ENCODE measurements at regions not wholly inside any gene's neighbourhood (a gene's known extent, or its start where the extent isn't known, plus 50 kb on each side); places are given as distances from the start of the nearest gene placed in this dataset.

GRCh38 chr15:85879334-85880163, 84.8 kb upstream of the KLHL25 start:
- Histone ChIP-seq H3K4me2 (ENCODE audit: low read length, poor library complexity, severe bottlenecking) (no peak overlapping the region), H2BK5ac (ENCODE audit: low read depth, low read length, poor library complexity, severe bottlenecking) (no peak overlapping the region), H4K91ac (ENCODE audit: low read length) (no peak overlapping the region), H2BK120ac (ENCODE audit: low read depth, low read length) (no peak overlapping the region), H3K27me3 (ENCODE audit: control insufficient read depth in 1 of 2, insufficient read depth in 1 of 2, low read length in 2 of 2) (peaks cover 7 to 44% of the 10 kb centered on the region in 2 experiments), H2BK15ac (ENCODE audit: low read depth, poor library complexity, severe bottlenecking) (no peak overlapping the region), H3K4ac (ENCODE audit: low read depth in 1 of 2, low read length in 2 of 2) (no peak overlapping the region), H2AFZ (ENCODE audit: low read depth, low read length) (no peak overlapping the region), H3K18ac (ENCODE audit: low read depth in 1 of 2, low read length in 2 of 2) (no peak overlapping the region), H4K8ac (ENCODE audit: low read length) (no peak overlapping the region), H3K79me1 (replicated peaks; ENCODE audit: low read length, poor library complexity, severe bottlenecking) (no peaks in the 10 kb centered on the region), H3K4me3 (ENCODE audit: insufficient read depth in 1 of 2, low read depth in 1 of 2, low read length in 2 of 2) (no peak overlapping the region), H2BK12ac (ENCODE audit: low read length in 2 of 2) (no peak overlapping the region), H3K9ac (ENCODE audit: low read length) (no peak overlapping the region), H2AK5ac (ENCODE audit: low read length, severe bottlenecking) (no peak overlapping the region), H3K23ac (ENCODE audit: low read length in 2 of 2) (no peak overlapping the region), H3K4me1 (ENCODE audit: control insufficient read depth, insufficient read depth, low read depth, low read length) (peaks cover 6% of the 10 kb centered on the region), H3K14ac (ENCODE audit: low read length in 2 of 2) (no peak overlapping the region), H3K27ac (ENCODE audit: low read length, poor library complexity, severe bottlenecking) (no peak overlapping the region), H3K36me3 (ENCODE audit: control insufficient read depth in 1 of 2, insufficient read depth in 2 of 2, low read depth in 1 of 2, low read length in 2 of 2) (no peaks in the 10 kb centered on the region), H3K9me3 (ENCODE audit: control insufficient read depth, low read length) (no peaks in the 10 kb centered on the region)
- 70% methylated on average over 20 of the region's 20 CpGs for WGBS
- no peak for DNase-seq

GRCh38 chr15:85880501-85881190, 85.9 kb upstream of the KLHL25 start:
- H2AK5ac ChIP-seq (ENCODE audit: low read length, severe bottlenecking): no peak overlapping the region
- H3K27me3 ChIP-seq (ENCODE audit: control insufficient read depth in 1 of 2, insufficient read depth in 1 of 2, low read length in 2 of 2): peaks cover 7 to 44% of the 10 kb centered on the region in 2 experiments
- H3K9me3 ChIP-seq (ENCODE audit: control insufficient read depth, low read length): no peaks in the 10 kb centered on the region
- H2BK120ac ChIP-seq (ENCODE audit: low read depth, low read length): no peak overlapping the region
- H3K18ac ChIP-seq (ENCODE audit: low read depth in 1 of 2, low read length in 2 of 2): no peak overlapping the region
- no peak overlapping the region for H2AFZ ChIP-seq (ENCODE audit: low read depth, low read length)
- H3K4ac ChIP-seq (ENCODE audit: low read depth in 1 of 2, low read length in 2 of 2): no peak overlapping the region
- no peak overlapping the region for H3K14ac ChIP-seq (ENCODE audit: low read length in 2 of 2)
- no peak overlapping the region for H3K4me3 ChIP-seq (ENCODE audit: insufficient read depth in 1 of 2, low read depth in 1 of 2, low read length in 2 of 2)
- H4K8ac ChIP-seq (ENCODE audit: low read length): no peak overlapping the region
- no peaks in the 10 kb centered on the region for H3K79me1 ChIP-seq (replicated peaks; ENCODE audit: low read length, poor library complexity, severe bottlenecking)
- no peak overlapping the region for H2BK12ac ChIP-seq (ENCODE audit: low read length in 2 of 2)
- H3K23ac ChIP-seq (ENCODE audit: low read length in 2 of 2): no peak overlapping the region
- no peak for DNase-seq
- H2BK5ac ChIP-seq (ENCODE audit: low read depth, low read length, poor library complexity, severe bottlenecking): no peak overlapping the region
- H2BK15ac ChIP-seq (ENCODE audit: low read depth, poor library complexity, severe bottlenecking): no peak overlapping the region
- 86% methylated on average over 6 of the region's 7 CpGs for WGBS
- H4K91ac ChIP-seq (ENCODE audit: low read length): no peak overlapping the region
- H3K27ac ChIP-seq (ENCODE audit: low read length, poor library complexity, severe bottlenecking): no peak overlapping the region
- H3K36me3 ChIP-seq (ENCODE audit: control insufficient read depth in 1 of 2, insufficient read depth in 2 of 2, low read depth in 1 of 2, low read length in 2 of 2): no peaks in the 10 kb centered on the region
- H3K9ac ChIP-seq (ENCODE audit: low read length): no peak overlapping the region
- no peak overlapping the region for H3K4me2 ChIP-seq (ENCODE audit: low read length, poor library complexity, severe bottlenecking)
- peaks cover 6% of the 10 kb centered on the region for H3K4me1 ChIP-seq (ENCODE audit: control insufficient read depth, insufficient read depth, low read depth, low read length)

GRCh38 chr15:85886309-85886811, 91.6 kb upstream of the KLHL25 start:
- H3K4me2 ChIP-seq (ENCODE audit: low read length, poor library complexity, severe bottlenecking): no peak overlapping the region
- H2AFZ ChIP-seq (ENCODE audit: low read depth, low read length): no peak overlapping the region
- H3K4ac ChIP-seq (ENCODE audit: low read depth in 1 of 2, low read length in 2 of 2): no peak overlapping the region
- no peak overlapping the region for H2BK5ac ChIP-seq (ENCODE audit: low read depth, low read length, poor library complexity, severe bottlenecking)
- no peak overlapping the region for H2AK5ac ChIP-seq (ENCODE audit: low read length, severe bottlenecking)
- H3K4me3 ChIP-seq (ENCODE audit: insufficient read depth in 1 of 2, low read depth in 1 of 2, low read length in 2 of 2): no peak overlapping the region
- H3K79me1 ChIP-seq (replicated peaks; ENCODE audit: low read length, poor library complexity, severe bottlenecking): no peaks in the 10 kb centered on the region
- H4K8ac ChIP-seq (ENCODE audit: low read length): no peak overlapping the region
- no peak overlapping the region for H2BK120ac ChIP-seq (ENCODE audit: low read depth, low read length)
- H2BK12ac ChIP-seq (ENCODE audit: low read length in 2 of 2): no peak overlapping the region
- no peak overlapping the region for H3K18ac ChIP-seq (ENCODE audit: low read depth in 1 of 2, low read length in 2 of 2)
- H3K9me3 ChIP-seq (ENCODE audit: control insufficient read depth, low read length): no peaks in the 10 kb centered on the region
- H3K23ac ChIP-seq (ENCODE audit: low read length in 2 of 2): no peak overlapping the region
- H3K27ac ChIP-seq (ENCODE audit: low read length, poor library complexity, severe bottlenecking): no peak overlapping the region
- no peak for DNase-seq
- H3K36me3 ChIP-seq (ENCODE audit: control insufficient read depth in 1 of 2, insufficient read depth in 2 of 2, low read depth in 1 of 2, low read length in 2 of 2): no peaks in the 10 kb centered on the region
- no peak overlapping the region for H3K14ac ChIP-seq (ENCODE audit: low read length in 2 of 2)
- no peak overlapping the region for H3K9ac ChIP-seq (ENCODE audit: low read length)
- H4K91ac ChIP-seq (ENCODE audit: low read length): no peak overlapping the region
- H2BK15ac ChIP-seq (ENCODE audit: low read depth, poor library complexity, severe bottlenecking): no peak overlapping the region
- H3K4me1 ChIP-seq (ENCODE audit: control insufficient read depth, insufficient read depth, low read depth, low read length): no peaks in the 10 kb centered on the region
- H3K27me3 ChIP-seq (ENCODE audit: control insufficient read depth in 1 of 2, insufficient read depth in 1 of 2, low read length in 2 of 2): peaks cover 0 to 28% of the 10 kb centered on the region in 2 experiments
- WGBS: 75% methylated on average over 8 of the region's 8 CpGs

- Histone ChIP-seq H2AK5ac (ENCODE audit: low read length, severe bottlenecking) (no peak overlapping the region), H3K4me1 (ENCODE audit: control insufficient read depth, insufficient read depth, low read depth, low read length) (no peaks in the 10 kb centered on the region), H2AFZ (ENCODE audit: low read depth, low read length) (no peak overlapping the region), H2BK120ac (ENCODE audit: low read depth, low read length) (no peak overlapping the region), H4K91ac (ENCODE audit: low read length) (no peak overlapping the region), H3K4me2 (ENCODE audit: low read length, poor library complexity, severe bottlenecking) (no peak overlapping the region), H2BK15ac (ENCODE audit: low read depth, poor library complexity, severe bottlenecking) (no peak overlapping the region), H2BK12ac (ENCODE audit: low read length in 2 of 2) (no peak overlapping the region), H3K27ac (ENCODE audit: low read length, poor library complexity, severe bottlenecking) (no peak overlapping the region), H3K9me3 (ENCODE audit: control insufficient read depth, low read length) (no peaks in the 10 kb centered on the region), H3K9ac (ENCODE audit: low read length) (no peak overlapping the region), H3K18ac (ENCODE audit: low read depth in 1 of 2, low read length in 2 of 2) (no peak overlapping the region), H3K36me3 (ENCODE audit: control insufficient read depth in 1 of 2, insufficient read depth in 2 of 2, low read depth in 1 of 2, low read length in 2 of 2) (no peaks in the 10 kb centered on the region), H3K14ac (ENCODE audit: low read length in 2 of 2) (no peak overlapping the region), H3K27me3 (ENCODE audit: control insufficient read depth in 1 of 2, insufficient read depth in 1 of 2, low read length in 2 of 2) (peaks cover 0 to 46% of the 10 kb centered on the region in 2 experiments), H3K4me3 (ENCODE audit: insufficient read depth in 1 of 2, low read depth in 1 of 2, low read length in 2 of 2) (no peak overlapping the region), H2BK5ac (ENCODE audit: low read depth, low read length, poor library complexity, severe bottlenecking) (no peak overlapping the region), H3K4ac (ENCODE audit: low read depth in 1 of 2, low read length in 2 of 2) (no peak overlapping the region), H3K79me1 (replicated peaks; ENCODE audit: low read length, poor library complexity, severe bottlenecking) (no peaks in the 10 kb centered on the region), H3K23ac (ENCODE audit: low read length in 2 of 2) (no peak overlapping the region), H4K8ac (ENCODE audit: low read length) (no peak overlapping the region)
- DNase-seq: no peak
- WGBS: 83% methylated on average over 11 of the region's 12 CpGs
These were observed 95.4 kb upstream of the KLHL25 start for GRCh38 chr15:85889956-85890619.
